Stimulated activated CD8-positive, alpha-beta memory T cell treated with anti-CD3 and anti-CD28 coated beads, Interleukin-7, amount 100 ng/mL, for 48 hours (primary cell): ENCODE measurements at regions not wholly inside any gene's neighbourhood (a gene's known extent, or its start where the extent isn't known, plus 50 kb on each side); places are given as distances from the start of the nearest gene placed in this dataset.
"Not testable (repeated sequence)": the region's sequence is repeated elsewhere in the genome, so short reads cannot be mapped to it uniquely, and the experiment has no call there.

Experiments
- DNase-seq, 2 donors: peaks; one replicate each; pipeline ENCODE4 v3.0.0-alpha.2; 2020; ENCODE audit warnings: low read depth in 1 of 2; ENCODE audit errors: extremely low read depth in 1 of 2

GRCh38 chr9:108270051-108270450, 585.7 kb downstream of the ACTL7B start:
- DNase-seq = no peak

GRCh38 chr9:108269371-108269770, 586.4 kb downstream of the ACTL7B start:
- DNase-seq = no peak

DNA sequence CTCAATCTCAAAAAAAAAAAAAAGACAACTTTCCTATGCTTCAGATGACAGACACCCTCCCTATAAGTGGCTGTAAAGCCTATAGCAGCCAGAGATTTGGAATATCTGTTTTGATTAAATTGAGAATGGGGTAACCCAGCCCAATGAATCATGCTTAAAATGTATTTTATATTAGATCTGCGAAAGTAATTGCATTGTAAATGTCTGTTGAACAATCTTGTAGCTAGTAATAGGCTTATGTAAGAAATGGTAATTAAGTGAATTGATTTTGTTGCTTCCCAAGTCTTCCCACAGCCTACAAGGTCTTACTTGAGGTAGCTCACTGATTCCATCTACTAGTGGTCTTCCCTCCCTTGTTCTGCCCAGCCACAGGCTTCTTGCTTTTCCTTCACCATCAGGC, 590.7 kb downstream of the ACTL7B start:
- DNase-seq = no peak

- no peak for DNase-seq
Measured at GRCh38 chr9:108264093-108264492, 591.7 kb downstream of the ACTL7B start.

DNA sequence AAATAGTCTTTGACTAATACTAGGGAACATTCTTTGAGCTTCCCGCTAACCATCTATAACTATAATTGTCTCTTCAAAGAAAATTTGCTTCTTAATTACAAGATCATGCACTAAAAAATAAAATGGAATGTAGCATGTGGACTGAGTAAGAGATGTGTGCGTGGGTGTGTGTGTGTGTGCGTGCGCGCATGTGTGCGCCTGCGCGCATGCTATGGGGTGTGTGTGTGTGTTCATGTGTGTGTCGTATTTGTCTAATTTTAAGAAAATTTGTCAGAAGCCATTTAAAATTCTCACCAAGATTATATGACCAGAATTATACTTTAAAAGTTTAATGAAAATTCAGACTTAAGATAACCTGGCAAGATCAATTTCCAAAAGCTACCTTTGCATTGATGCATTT, 593.0 kb downstream of the ACTL7B start:
- no peak for DNase-seq

DNA sequence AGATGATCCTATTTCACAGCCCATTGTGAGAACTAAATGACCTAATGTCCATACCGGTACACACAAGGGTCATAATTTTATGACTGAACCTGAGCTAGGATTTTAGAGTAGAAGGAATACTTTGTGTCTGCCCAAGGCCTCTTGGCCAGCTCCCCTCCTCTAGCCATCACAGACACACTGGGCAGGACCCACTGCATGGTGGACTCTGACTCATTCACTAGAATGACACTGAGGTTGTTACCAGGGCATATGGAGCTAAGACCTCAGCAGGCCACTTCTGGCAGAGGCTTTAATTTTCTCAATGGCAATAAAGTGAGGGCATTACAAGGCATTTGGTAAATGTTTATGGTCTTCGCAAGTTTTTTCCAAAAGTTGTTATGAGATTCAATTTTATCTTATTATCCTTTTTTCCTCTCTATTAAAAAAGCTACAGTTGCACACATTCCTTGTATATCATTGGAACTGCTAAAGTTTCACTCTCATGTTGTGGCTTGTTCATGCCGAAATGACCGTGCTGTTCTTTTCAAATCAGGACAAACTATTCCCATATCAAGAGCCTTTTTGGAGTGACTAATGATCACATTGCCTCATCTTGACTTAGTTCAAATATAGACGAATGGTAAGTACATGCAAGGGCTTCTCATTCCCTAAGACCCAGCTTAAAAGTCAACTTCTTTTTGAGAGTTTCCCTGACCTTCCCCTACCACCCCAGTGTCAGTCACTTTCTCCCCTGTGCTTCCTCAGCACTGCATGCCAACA, 595.7 kb downstream of the ACTL7B start:
- no peak for DNase-seq

GRCh38 chr9:108258640-108259039, 597.1 kb downstream of the ACTL7B start:
- DNase-seq = no peak

DNA sequence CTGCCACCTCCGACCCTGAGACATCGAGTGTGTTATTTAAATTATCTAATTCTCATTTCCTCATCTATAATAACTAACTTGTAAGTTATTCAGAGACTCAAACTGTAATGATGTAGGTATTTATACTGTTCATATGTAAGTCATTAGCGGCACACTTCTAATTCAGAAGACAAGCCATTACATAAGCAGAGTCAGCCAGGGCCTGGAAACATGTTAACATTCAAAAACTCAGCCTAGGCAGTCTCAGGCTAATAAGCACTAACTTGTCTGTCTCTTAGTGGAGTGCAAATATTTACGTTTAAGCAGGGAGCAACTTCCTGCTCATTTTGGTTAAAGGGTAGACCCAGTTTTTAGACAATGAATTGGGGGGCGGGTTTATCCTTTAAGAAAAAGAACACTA, 598.4 kb downstream of the ACTL7B start:
- DNase-seq = no peak

- DNase-seq = no peak
Measured at GRCh38 chr9:108254236-108254635, 601.5 kb downstream of the ACTL7B start.

- not testable (repeated sequence) for DNase-seq
Measured at GRCh38 chr9:108247391-108247790, 608.4 kb downstream of the ACTL7B start.

DNA sequence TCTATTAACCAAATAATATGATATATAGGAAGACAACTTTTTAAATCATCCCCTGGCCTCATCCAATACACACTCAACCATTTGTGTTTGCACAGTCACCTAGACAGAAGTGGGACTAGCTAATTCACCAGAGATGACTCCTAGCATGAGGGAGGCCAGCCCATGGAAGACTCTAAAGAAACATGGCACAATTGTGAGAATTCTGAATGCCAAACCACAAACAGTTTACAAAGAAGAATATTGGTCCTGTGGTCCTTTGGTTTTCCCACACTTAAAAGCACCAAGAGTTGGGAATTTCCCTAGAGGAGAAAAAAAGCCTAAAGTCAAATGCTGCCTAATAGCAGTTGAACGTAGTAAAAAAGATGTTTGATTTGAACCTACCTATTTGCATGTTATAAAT, 609.9 kb downstream of the ACTL7B start:
- DNase-seq = no peak

DNA sequence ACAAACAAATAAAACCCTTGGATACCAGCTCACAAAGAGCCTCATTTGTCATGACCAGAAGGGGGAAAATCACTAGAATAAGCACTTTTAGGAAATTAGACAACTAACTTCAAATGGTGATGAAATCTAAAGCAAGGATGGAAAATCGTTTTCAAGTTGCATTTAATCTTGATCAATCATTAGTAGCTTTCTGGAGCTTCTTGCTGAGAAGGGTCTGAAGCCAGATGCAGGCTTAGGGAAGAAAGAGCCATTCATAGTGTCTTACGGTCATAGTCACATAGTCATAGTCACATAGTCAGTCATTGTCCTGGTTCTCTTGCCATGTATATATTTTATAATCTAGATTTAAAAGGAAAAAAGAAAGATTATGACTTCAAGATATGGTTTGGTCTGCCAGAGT, 610.5 kb downstream of the ACTL7B start:
- DNase-seq = no peak

- DNase-seq = no peak
Measured at GRCh38 chr9:108244686-108245085, 611.1 kb downstream of the ACTL7B start.

- no peak for DNase-seq
Measured at GRCh38 chr9:108241384-108242073, 614.3 kb downstream of the ACTL7B start.

GRCh38 chr9:108239696-108240321, 616.0 kb downstream of the ACTL7B start:
- no peak for DNase-seq

GRCh38 chr9:108235609-108236008, 620.2 kb downstream of the ACTL7B start:
- DNase-seq = no peak

GRCh38 chr9:108234811-108235210, 621.0 kb downstream of the ACTL7B start:
- DNase-seq = no peak

GRCh38 chr9:108225149-108225800, 630.5 kb downstream of the ACTL7B start:
- no peak for DNase-seq

DNA sequence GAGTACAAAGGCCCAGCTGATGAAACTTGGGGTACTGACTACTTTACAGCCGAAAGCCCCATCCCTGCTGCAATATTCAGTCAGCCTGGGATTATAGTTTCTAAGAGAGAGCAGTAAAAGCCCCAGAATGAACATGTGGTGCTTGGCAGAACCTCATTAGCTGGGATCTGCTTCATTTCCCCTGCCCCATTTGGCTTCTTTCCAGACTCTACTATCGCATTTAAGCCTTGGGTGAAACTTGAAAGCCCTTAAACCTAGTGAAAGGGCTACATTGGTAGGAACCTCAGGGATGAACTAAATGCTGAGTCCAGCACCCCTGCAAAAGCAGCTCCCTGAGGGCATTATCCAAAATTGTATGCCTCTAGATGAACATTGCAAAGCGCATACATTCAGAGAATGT, 631.1 kb downstream of the ACTL7B start:
- no peak for DNase-seq

- no peak for DNase-seq
Measured at GRCh38 chr9:108219664-108220063, 636.1 kb downstream of the ACTL7B start.
